UCSD-AML1 (cell line): ENCODE measurements at regions not wholly inside any gene's neighbourhood (a gene's known extent, or its start where the extent isn't known, plus 50 kb on each side); places are given as distances from the start of the nearest gene placed in this dataset.

Experiments used
- DNase-seq: peaks from one replicate; lab custom pipeline; 2025; ENCODE audit not compliant: unreplicated experiment; lab: John Stamatoyannopoulos, UW

GRCh38 chr10:118501637-118502440, 93.6 kb downstream of the PRLHR start:
- no peak for DNase-seq

- DNase-seq: no peak
These were observed 94.3 kb downstream of the PRLHR start for GRCh38 chr10:118501171-118501570.

DNA sequence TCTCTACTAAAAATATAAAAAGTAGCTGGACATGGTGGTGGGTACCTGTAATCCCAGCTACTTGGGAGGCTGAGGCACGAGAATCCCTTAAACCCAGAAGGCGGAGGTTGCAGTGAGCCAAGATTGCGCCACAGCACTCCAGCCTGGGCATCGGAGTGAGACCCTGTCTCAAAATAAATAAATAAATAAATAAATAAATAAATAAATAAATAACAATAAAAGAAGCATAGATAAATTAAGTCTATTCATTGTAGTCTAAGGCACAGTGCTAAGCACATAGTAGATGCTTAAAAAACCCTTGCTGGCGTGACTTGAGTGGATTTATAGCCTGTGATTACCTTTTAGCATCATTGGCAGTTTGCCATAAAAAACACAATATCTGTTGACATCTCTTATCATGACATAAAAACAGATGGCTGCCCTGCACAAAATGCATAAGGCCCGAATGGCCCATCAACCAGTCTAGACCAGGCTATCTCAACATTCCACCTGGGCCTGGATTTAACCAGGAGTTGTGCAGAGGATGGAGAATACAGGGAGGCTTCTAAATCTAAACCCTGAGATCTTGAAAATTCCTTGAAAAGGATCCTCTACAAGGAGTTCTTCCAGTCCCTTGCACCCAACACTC, 94.9 kb downstream of the PRLHR start:
- DNase-seq: no peak

DNA sequence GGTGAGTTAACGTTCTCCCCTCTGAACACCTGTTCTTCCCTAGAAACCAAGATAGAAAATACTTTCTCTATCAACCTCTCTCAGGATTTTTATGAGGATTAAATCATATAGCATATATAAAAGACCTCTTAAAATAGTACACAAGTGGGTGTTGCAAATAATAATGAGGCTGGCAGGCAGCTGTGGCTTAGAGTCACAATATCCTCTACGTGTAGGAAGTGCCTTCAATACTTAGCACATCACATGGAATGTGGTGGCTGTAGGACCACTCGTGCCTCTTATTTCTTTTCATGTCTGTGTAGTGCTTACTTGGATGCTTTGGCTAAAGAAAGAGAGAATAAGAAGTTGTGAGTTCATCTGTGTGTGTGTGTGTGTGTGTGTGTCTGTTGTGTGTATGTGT, 96.3 kb downstream of the PRLHR start:
- no peak for DNase-seq

DNA sequence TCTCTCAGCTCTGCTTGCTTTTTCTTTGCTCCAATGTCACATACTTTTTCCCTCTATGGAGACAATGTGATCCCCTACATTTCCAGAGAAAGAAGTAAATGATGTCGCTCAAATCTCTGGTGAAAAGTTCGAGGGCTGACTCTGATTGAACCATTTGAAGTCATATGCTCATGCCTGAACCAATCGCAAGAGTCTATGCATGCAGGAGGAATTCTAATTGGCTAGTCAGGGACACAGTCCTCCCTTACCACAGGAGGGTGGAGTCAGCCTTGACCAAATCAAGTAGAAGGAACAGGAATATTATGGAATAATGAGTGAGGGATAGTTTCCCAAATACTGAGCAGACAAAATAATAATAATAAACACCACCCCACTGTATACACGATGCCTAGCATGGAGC, 96.8 kb downstream of the PRLHR start:
- no peak for DNase-seq

GRCh38 chr10:118497227-118497626, 98.2 kb downstream of the PRLHR start:
- DNase-seq: no peak

GRCh38 chr10:118496525-118496924, 98.9 kb downstream of the PRLHR start:
- DNase-seq: no peak

DNA sequence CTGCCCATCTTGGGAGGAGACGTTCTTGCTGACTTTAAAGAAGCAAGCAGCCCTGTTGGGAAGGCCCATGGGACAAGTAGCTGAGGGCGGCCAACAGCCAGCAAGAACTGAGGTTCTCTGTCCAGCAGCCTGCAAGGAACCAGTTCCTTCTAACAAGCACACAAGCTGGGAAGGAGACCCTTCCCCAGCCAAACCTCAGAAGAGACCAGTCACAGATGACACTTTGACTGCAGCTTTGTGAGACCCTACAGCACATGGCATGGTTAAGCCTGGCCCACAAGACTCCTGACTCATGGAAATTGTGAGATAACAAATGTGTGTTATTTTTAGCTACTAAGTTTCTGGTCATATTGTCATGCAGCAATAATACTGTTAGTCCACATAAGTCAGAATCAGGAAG, 99.9 kb downstream of the PRLHR start:
- DNase-seq: no peak

GRCh38 chr10:118491055-118491454, 104.4 kb downstream of the PRLHR start:
- DNase-seq: no peak

- no peak for DNase-seq
These were observed 106.5 kb downstream of the PRLHR start for GRCh38 chr10:118488710-118489497.

- no peak for DNase-seq
These were observed 109.8 kb downstream of the PRLHR start for GRCh38 chr10:118485641-118486040.

DNA sequence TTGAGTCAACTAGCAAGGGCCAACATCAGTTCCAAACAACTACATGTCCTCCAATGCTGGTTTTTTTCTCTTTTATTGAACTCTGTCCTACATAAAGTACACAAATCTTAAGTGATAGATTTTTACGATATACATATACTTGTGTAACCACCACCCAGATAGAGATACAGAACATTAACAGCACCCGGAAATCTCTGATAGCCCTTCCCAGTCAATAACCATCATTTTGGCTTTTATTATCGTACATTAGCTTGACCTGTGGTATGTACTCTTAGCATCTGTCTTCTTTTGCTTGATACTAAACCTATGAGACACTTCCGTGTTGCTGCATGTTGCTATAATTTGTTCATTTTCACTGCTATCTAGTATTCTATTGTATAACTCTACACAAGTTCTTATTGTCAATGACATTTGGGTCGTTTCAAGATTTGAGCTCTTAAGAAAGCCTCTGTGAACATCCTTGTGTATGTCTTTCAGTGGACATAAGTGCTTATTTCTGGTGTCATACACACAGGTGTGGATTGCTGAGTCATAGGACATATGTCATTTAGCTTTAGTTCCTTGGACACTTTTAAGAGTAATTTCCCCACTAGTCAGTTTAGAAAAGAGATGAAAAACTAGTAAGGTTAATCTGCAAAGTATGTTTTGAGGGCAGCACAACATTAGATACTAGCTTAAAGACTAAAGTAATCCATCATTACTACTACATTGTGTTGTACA, 111.1 kb downstream of the PRLHR start:
- DNase-seq: no peak

- no peak for DNase-seq
These were observed 112.0 kb downstream of the PRLHR start for GRCh38 chr10:118483496-118483895.

DNA sequence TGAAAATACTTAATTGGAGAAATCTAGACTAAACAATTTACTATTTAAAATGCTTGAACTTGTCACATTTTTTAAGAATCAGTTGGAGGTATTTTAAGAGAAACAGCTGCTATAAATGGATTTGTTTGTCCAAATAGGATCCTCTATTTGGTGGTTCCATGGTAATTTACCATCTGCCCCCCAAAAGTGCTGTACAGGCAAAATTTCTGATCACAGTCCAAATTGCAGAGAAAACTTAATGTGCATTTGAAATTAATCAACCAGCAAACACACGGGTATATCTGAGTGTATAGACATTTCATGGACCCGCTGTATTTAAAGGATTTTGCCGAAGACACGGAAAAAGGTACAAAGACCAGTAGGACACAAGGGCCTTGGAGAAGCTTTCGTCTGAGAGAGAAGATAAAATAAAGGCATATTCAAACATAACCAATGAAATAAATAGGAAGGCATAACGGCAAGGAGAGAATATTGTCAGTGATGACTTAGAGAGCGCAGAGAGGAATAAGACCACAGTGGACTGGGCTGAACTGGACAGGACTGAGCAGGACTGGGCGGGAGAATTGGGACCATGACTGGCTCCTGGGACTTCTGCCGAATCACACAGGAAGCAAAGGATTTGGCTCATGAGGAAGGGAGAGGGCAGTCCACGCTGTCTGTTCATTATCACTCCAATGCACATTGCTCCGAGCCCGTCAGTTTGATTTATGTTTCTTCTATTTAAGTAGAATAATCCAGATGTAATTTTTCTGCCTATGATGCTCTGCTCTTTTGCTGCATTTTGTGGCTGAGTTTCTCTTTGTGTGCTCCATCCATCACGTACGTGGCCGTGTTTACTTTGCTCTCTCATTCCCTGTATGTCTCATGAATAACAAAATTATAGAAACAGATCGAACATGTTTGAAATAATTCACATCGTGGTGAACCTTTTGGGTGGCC, 112.8 kb downstream of the PRLHR start:
- no peak for DNase-seq

DNA sequence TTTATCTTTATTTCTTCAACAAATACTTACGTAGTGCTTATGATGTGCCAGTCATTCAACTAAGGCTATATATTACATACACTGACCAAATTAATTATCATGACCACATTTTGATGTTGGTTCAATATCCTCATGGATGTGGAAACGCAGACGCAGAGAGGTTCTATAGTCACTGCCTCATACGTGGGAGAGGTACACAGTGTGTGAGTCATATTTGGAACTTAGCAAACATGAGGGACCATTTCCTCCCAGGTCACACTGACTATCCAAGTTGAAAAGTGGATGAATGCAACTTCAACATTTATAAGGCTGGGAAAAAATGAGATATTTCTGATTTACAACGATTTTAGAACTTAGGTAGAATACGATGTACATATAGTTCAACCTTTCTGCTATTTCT, 113.6 kb downstream of the PRLHR start:
- no peak for DNase-seq

GRCh38 chr10:118475214-118475613, 120.2 kb downstream of the PRLHR start:
- DNase-seq: no peak

DNA sequence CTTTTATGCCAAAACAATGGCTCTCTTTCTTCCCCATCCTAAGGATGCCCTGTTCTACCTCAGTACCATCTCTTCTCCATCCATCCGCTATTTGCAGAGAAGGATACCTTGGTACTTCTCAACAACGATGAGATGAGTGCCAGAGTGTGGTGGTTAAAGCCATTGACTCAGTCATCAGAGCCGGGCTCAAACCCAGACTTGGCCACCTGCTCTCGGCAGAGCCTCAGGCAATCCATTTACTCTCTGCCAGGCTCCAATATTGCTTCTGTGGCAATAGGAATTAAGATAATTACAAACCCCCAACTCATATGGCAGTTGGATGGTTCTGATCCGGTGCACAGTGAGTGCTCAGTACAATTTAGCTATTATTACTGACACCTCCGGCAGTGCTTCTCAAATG, 121.3 kb downstream of the PRLHR start:
- no peak for DNase-seq

DNA sequence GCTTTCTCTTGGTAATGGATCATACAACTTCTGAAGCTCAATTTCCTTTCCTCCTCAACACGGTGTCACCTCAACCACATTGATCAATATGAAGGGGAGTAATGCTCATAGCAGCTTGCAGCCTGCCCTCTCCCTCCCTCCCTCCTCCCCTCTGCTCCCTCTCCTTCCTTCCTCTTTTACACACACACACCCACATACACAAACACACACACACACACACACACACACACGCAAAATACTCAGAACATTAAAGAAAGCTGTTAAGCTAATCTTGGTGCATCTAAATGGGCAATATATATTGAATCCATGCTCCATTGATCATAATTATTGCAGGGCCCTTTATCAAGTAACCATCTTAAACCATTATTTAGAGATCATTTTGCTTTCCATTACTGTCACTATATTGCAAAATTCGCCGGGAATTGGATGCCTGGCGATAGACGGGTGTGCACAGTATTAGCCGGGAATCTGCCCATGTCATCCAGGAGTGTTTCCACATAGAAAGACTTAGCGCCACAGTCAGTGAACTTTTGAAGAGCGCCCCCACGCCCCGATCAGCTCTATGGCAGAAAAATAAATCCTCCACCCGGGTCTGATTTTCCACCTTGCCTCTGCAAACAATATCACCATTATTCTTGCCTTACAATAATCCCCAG, 122.0 kb downstream of the PRLHR start:
- DNase-seq: no peak

- DNase-seq: no peak
These were observed 122.8 kb downstream of the PRLHR start for GRCh38 chr10:118472415-118473304.
